GM18502 (cell line): ENCODE measurements at regions not wholly inside any gene's neighbourhood (a gene's known extent, or its start where the extent isn't known, plus 50 kb on each side); places are given as distances from the start of the nearest gene placed in this dataset.

Source experiments
- ATAC-seq: cut with Tn5 transposase; IDR thresholded peaks from one replicate; pipeline ENCODE4 v1.9.1; 2021; ENCODE audit warnings: mild to moderate bottlenecking; ENCODE audit not compliant: unreplicated experiment, poor library complexity

DNA sequence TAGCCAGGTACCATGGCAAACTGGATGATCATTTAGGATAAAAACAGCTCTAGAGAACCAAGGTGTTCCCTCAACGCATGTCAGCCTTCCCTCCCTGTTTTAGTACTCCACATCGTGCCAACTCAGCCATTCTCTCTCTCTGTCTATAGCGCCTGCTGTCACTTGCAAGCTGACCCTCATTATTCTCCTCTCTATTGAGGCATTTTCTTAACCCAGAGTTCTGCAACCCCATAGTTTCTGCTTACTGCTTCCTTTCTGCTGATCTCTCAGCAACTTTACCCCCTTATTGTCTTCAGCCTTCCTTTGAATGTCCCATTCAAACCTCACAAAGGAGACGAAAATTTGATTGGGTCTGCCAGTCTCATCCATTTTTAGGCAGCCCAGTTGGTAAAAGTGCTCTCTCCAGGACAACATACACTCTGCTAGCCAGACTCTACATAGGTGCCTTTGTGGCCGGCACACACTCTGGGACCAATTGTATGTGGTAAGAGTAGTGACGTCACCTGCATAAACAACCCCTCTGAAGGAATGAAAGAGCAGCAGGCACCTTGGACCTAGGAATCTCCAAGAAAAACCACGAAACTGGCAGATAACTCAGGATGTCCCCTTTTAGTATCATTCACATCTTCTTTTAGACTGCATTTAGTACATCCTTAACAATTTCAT, 367.2 kb upstream of the KCNH7 start:
- no peak for ATAC-seq

DNA sequence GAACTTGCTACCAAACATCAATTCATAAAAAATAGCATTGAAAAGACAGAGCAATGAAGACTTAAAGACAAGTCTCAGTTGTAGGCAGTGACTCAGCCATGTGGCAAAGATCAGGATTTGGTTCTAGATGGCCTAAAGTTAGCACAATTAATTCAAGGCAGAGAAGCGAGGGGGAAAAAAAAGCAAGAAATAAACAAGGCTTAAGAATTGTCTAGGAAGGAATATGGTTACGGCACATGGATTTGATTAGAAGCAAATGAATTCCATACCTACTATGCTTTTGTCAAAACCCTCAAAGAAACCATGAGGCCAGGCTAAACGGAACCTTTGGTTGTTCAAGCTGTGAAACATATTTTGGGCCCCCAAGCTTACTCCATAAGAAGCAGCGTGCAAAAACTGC, 362.2 kb upstream of the KCNH7 start:
- ATAC-seq = no peak

GRCh38 chr2:163198972-163199371, 360.4 kb upstream of the KCNH7 start:
- no peak for ATAC-seq

DNA sequence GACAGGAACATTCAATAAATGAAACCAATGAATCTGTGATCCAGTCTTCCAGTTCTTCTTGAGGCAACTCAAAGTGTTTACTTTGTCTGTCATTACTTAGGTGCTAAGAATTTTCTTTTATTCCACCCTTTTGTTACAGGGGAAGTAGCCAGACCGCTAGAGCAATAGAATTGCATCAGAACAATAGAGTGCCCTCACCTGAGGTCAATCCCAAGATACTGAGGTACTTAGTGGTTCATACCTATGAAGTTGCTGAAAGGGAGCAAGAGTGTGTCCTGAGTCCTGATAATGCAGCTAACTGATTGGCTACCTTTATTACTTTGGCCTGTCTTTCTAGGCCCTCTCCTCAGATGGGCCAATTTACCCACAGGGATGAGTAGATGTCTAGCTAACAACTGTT, 359.4 kb upstream of the KCNH7 start:
- no peak for ATAC-seq

- no peak for ATAC-seq
These were observed 352.8 kb upstream of the KCNH7 start for GRCh38 chr2:163191372-163191771.

DNA sequence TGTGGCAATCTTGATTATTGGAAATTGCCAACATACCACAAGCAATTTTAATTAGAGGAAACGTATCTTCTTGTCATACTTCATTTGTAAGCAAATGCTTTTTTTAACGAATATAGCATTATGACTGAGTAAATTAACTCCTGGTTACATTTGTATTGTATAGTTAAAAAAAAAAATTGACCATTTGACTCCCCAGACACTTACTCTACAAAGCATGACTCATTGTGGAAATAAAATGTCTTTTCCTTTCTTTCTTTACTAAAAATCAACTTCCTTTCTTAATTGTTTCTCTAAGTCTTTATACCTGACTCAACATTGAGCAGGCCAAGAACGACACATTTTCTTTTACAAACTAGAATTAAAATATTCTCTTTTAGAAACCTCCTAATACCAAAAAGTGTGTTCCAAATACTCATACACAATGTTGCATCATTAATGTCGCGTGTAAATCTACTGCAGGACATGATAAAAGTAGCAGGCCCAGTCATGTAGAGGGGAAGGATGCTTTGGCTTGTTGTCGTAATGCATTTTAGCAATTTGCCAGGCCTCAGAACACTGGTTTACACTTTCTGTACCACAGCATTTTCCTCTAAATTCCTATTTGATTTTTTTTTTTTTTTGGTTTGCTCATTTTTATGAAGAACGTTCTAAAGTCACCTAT, 349.6 kb upstream of the KCNH7 start:
- ATAC-seq = no peak

GRCh38 chr2:163187119-163187518, 348.6 kb upstream of the KCNH7 start:
- ATAC-seq = no peak

DNA sequence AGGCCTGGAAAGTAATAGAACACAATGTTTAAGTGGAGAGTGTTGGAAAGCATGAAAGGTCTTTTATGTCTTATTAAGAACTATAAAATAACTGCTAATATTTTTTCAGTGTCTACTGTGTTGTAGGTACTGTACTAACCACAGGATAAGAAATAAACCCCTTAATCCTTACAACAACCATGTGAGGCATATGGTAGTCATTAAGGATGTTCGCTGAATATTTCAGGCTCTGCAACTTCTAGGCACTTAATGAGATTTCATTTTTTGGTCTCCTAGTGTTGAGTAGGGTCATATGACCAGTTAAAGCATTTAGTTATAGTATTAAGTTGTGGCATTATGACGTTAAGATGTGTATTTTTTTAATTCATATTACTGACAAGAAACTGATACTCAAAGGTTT, 346.6 kb upstream of the KCNH7 start:
- ATAC-seq = no peak

GRCh38 chr2:163182764-163183354, 344.3 kb upstream of the KCNH7 start:
- ATAC-seq = peak; percentile 76

DNA sequence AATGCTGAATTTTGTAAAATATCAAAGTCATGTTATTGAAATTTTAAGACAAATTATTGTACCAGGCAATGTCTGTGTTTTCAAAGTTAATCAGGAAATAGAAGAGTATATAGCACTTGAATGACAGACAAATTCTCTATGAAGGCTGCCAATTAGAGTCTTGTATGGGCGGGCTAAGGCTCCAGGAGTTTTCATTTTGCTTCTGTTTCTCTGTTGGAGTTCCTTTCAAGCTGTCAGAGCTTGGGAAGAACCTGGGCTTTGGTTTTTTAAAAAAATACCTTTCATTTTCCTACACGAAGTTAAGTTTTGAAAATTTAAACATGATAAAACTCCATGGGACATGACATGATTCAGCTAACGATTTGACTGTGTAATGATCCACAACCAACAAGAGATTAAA, 339.0 kb upstream of the KCNH7 start:
- no peak for ATAC-seq

- no peak for ATAC-seq
These were observed 336.7 kb upstream of the KCNH7 start for GRCh38 chr2:163175294-163175693.

DNA sequence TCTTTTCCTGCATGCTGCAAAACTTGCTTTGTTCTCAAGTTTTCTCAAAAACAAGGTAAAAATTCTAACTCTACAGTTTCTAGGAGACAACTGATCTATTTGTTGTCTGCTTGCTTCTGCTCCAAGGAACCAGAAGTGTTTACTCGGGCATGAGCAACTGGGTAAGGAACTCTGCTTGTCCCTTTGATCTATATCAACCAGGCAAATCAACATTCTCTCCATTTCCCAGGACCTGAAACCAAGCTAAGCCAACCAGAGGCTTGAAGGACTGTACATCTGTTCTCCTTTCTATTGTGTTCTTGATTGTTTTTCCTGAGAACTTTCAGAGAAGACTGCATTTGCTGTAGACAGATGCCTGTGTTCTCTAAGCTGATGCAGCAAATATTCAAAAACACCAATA, 335.0 kb upstream of the KCNH7 start:
- ATAC-seq = no peak

GRCh38 chr2:163171786-163172530, 333.4 kb upstream of the KCNH7 start:
- ATAC-seq = no peak

GRCh38 chr2:163157891-163158496, 319.4 kb upstream of the KCNH7 start:
- no peak for ATAC-seq

GRCh38 chr2:163157411-163157810, 318.8 kb upstream of the KCNH7 start:
- ATAC-seq = no peak

GRCh38 chr2:163155925-163156324, 317.4 kb upstream of the KCNH7 start:
- no peak for ATAC-seq

- ATAC-seq = peak; percentile 90
These were observed 316.8 kb upstream of the KCNH7 start for GRCh38 chr2:163155279-163155883.

DNA sequence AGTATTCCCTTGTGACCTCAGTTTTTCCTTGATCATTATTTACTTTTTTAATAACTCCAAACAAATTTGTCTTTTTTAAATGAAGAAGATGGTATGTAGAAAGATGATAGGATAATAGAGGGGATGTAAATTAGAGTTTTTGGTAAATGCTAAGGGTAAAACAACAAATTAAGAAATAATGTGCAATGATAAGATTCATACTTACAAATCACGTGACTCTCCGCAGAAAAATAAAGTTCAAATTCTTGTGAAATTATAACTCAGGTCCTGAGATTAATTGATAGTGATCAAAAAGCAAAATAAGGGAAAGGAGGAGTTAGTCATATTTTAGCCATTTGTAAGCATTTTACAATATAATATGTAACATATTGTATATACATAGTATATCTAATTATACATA, 304.1 kb upstream of the KCNH7 start:
- no peak for ATAC-seq

DNA sequence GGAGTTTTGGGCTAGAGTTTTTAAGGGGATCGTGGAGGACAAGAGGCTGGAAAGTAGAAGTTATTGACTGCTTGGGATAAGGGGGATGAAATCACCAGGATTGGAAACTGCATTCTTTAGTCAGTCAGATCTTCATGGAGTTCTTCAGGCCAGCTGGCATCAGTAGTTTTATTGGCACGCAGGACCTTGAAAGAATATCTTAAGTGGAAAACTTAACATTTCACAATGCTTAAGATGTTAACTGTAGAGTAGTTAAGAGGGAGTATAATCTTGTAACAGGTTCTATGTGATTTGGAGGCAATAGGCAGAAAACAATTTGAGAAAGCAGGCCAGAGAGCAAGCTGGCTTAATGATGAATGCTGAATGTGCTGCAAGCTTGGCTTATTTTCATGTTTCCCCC, 300.4 kb upstream of the KCNH7 start:
- ATAC-seq = no peak

GRCh38 chr2:163135256-163135655, 296.7 kb upstream of the KCNH7 start:
- ATAC-seq = no peak
